ENCODE measurements at regions not wholly inside any gene's neighbourhood (a gene's known extent, or its start where the extent isn't known, plus 50 kb on each side); places are given as distances from the start of the nearest gene placed in this dataset.

DNA sequence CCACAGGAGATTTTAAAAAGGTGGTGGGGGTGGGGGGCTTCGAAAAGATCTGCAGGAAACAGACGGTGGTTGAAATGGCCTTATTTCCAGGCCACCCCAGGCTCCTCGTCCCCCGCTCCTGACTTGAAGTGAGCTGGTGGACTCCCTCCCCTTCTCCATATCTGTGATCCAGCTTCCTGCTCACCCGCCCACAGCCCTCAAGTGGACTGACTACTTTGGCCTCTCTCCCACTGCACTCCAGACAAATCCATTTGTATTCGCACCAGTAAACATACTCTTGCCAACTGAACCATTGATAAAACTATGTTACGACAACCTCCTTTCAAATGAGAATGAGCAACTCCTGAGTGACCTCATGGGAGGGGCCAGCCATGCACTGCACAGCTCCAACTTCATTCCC is 259.5 kb downstream of the COL4A1 start:
- no peak for TF ChIP-seq POLR2A (IDR thresholded peaks at IDR 0.05)
- TF ChIP-seq, protein P1, sequence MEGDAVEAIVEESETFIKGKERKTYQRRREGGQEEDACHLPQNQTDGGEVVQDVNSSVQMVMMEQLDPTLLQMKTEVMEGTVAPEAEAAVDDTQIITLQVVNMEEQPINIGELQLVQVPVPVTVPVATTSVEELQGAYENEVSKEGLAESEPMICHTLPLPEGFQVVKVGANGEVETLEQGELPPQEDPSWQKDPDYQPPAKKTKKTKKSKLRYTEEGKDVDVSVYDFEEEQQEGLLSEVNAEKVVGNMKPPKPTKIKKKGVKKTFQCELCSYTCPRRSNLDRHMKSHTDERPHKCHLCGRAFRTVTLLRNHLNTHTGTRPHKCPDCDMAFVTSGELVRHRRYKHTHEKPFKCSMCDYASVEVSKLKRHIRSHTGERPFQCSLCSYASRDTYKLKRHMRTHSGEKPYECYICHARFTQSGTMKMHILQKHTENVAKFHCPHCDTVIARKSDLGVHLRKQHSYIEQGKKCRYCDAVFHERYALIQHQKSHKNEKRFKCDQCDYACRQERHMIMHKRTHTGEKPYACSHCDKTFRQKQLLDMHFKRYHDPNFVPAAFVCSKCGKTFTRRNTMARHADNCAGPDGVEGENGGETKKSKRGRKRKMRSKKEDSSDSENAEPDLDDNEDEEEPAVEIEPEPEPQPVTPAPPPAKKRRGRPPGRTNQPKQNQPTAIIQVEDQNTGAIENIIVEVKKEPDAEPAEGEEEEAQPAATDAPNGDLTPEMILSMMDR (IDR thresholded peaks at IDR 0.05), result no peak

All from lower leg skin (tissue), 3 donors.